Midbrain (tissue), 1 donor: ENCODE measurements at regions not wholly inside any gene's neighbourhood (a gene's known extent, or its start where the extent isn't known, plus 50 kb on each side); places are given as distances from the start of the nearest gene placed in this dataset.
"Not testable (repeated sequence)": the region's sequence is repeated elsewhere in the genome, so short reads cannot be mapped to it uniquely, and the experiment has no call there.

Experiments used
- DNase-seq: peaks from one replicate; lab custom pipeline; 2025; lab: John Stamatoyannopoulos, UW

DNA sequence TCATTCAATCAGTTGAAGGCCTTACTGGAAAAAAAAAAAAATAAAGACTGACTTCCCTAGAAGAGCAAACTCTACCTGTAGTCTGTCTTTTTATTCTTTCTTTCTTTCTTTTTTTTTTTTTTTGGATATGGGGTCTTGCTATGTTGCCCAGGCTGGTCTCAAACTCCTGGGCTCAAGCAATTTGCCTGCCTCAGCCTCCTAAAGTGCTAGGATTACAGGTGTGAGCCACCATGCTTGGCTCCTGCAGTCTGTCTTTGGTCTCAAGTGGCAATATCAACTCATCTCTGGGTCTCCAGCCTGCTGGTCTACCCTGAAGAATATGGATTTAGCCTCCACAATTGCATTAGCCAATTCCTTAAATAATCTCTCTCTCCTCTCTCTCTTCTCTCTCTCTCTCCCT is 167.7 kb upstream of the P2RY1 start:
- no peak for DNase-seq

DNA sequence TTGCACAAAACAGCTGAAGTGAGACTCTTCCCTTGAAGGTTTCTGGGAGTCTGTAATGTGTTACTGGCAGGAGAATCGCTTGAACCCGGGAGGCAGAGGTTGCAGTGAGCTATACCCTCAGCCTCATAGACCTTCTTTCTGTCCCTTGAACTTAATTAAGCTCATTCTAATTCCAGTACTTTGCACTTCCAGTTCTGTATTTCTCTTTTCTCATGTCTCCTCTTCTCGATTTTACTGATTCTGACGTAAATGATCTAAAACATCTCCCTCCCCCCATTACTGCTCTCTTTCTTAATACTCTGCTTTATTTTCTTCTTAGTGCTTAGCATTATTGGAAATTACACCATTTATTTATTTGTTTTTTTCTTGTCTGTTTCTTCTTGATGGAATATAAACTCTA is 165.4 kb upstream of the P2RY1 start:
- DNase-seq, result no peak

DNA sequence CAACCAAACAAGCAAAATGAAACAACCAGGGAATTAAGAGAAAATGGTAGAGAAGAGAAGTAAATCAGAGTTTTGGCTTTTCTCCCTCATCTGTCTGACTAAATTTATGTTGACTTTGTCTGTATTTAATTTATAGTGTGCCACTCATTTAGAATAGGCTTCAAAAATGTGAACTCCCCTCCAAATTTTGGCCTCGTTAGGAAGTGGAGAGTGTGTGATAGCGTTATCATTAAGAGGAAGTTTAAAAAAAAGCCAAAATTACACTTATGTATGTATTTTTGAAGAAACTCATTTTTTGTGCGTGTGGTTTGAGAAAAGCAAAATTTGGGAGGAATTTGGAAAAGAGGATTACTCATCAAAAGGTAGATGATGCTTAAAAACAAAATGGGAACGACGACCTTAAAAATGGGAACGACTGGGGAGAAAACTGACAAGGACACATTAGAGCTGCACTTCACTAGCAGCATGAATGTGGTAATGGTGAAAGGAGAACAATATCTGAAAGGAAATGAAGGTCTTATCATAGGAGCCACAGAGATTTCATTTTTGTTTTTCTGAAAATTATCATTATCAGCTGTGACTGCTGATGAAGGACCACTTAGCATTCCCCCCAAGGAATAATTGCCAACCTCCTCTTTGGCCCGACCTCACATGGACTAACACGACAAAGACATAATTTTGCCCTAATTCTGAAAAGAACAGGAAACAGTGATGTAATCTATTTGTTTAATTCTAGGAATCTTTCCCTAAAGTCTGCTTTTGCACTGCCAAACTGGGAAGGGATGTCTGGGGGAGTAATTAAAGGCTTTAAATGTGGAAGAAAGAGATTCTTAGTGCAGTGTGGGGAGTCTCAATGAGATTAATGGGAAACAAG is 163.2 kb upstream of the P2RY1 start:
- no peak for DNase-seq

DNA sequence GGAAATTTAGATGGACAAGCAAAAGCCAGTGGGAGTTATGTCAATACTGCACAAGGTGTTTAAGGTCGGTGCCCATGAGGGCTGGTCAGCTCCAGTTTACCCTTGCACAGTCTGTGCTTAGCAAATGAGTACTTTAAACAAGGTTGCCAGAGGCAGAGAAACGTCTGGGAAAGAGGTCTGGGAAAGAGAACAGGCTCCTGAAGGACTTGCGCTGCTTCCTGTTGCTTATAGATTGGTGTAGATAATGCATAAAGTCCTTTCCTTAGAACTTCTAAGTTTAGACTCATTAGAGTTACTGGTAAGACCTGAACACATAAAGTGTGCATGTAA is 162.6 kb upstream of the P2RY1 start:
- no peak for DNase-seq

GRCh38 chr3:152676810-152677379 is 158.0 kb upstream of the P2RY1 start:
- peak; percentile 26 for DNase-seq

GRCh38 chr3:152677491-152677890 is 157.4 kb upstream of the P2RY1 start:
- no peak for DNase-seq

- DNase-seq, result no peak
Measured at GRCh38 chr3:152682477-152682876, 152.5 kb upstream of the P2RY1 start.

DNA sequence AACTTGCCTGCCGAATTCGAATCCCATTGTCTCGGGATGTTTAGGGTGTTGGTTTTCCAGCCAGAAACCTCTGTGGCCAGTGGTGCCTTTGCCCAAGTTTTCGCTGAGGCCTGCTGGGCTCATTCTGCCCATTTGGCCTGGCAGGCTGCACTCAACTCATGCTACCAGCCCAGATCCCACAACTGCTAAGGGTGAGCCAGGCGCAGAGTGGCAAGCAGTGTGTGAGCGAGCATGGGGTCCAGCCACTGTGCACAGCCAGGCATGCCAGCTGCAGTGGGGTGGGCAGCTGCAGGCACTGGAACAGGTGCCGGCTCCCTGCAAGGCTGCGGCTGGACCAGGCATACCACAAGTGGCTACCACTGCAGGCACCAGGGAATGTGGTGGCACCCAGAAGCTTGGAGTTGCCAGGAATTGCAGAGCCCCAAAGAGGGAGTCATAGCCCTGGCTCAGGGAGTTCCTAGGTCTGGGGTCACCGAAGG is 151.4 kb upstream of the P2RY1 start:
- no peak for DNase-seq

GRCh38 chr3:152684279-152684678 is 150.7 kb upstream of the P2RY1 start:
- no peak for DNase-seq

DNA sequence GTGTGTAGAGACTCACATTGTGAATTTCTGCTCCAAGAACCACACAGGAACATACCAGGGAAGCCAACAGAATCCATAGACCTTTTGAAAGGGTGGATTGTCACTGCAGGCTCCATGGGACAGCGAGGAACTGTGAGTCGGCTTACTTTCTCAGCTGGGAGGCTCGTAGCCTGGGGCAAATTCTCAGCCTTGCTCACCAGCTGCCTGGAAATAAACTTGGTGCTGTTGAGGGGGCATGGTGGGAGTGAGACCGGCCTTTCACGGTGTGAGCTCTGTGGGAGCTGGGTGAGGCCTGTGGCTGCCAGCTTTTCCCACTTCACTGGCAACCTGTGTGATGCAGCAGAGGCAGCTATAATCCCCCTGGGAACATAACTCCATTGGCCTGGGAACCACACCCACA is 146.6 kb upstream of the P2RY1 start:
- no peak for DNase-seq

GRCh38 chr3:152692326-152692725 is 142.6 kb upstream of the P2RY1 start:
- not testable (repeated sequence) for DNase-seq

DNA sequence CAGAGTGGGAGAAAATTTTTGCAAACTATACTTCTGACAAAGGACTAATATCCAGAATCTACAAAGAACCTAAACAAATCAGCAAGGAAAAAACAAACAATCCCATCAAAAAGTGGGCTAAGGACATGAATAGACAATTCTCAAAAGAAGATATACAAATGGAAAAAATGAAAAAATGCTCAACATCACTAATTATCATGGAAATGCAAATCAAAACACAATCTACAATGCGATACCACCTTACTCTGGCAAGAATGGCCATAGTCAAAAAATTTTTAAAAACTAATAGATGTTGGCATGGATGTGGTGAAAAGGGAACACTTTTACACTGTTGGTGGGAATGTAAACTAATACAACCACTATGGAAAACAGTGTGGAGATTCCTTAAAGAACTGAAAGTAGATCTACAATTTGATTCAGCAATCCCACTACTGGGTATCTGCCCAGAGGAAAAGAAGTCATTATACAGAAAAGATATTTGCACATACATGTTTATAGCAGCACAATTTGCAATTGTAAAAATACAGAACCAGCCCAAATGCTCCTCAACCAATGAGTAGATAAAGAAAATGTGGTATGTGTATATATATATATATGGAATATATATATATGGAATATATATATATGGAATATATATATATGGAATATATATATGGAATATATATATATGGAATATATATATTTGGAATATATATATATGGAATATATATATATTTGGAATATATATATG is 141.2 kb upstream of the P2RY1 start:
- not testable (repeated sequence) for DNase-seq

DNA sequence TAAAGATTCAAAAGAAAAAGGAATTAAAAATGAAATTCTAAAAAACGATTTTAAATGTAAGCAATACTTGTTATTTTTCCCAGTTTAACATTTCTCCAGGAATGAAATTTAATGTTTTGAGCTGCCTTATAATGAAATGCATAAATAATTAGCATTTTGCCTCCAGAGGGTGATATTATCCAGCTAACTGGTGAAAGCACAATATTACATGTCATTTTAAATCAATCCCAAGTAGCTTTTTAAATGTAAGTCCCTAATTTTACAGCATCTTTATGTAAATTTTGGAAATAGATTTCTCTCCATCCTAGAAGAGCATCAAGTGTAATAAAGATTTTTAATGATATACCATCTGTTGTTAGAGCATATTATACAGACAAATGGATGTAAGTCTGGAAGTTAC is 139.1 kb upstream of the P2RY1 start:
- no peak for DNase-seq

DNA sequence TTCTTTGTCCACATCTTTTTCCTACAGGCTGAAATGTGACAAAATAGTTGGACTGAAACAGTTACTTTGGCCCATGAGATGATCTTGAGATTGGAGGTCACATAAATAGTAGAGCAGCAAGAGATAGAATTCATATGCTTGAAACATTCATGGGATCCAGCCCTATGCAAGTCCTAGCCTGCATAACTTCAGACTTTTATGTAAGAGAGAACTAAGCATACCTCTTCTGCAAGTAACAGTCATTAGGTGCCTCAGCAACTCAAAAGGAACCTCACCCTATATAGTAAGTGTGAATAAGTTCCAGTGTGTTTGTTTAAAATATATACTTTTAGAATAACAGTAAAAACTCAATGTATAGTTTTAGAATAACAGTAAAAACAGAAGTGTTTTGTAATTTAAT is 138.0 kb upstream of the P2RY1 start:
- no peak for DNase-seq

GRCh38 chr3:152703245-152703890 is 131.6 kb upstream of the P2RY1 start:
- DNase-seq, result no peak

DNA sequence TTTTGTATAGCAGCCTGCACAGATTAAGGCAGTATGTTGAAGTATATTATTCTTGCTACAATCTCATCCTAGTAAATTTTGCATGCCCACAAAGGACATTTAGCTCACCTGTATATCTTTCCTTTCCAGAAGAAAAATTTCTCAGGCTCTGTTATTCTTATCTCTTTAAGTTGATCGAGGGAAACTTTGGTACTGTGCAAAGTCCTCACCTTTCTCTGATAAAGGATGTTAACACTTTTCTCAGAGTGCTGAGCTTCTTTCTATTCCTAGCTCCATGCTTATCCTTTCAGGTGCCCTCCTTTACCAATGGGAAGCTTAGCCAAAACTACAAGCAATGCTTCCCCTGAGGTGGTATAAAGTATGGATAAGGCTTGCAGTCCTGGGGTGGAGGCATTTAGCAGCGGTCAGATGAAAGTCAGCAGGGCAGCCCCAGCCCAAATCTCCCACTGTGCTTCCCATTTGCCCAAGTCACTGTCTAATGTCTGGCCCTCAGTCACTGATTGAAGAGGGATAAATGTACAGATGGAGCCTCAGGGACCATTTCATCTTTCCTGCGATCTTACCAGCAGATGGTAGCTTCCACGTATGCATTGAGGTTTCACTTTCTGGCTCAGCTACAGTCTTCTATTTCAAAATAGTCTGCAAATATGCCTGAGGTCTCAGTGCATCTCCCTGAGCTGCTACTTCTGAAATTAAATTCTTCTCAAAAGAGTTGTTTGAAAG is 127.8 kb upstream of the P2RY1 start:
- DNase-seq, result no peak

DNA sequence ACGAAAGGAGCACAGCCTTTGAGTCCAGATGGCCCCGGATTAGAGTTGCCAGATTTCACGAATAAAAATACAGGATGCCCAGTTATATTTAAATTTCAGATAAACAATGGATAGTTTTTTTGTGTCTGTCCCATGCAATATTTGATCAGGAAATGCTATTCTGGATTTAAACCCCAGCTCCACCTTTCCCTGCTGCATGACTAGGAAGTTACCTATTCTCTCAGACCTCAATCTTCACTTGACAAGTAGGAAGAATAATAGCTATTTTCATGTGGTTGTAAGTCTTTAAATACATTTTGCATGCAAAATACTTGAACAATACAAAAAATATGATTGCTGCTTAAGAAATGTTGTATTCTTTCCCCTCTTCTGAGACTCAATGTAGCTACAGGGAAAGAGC is 125.3 kb upstream of the P2RY1 start:
- no peak for DNase-seq

- DNase-seq, result no peak
Measured at GRCh38 chr3:152710549-152710948, 124.4 kb upstream of the P2RY1 start.

- no peak for DNase-seq
Measured at GRCh38 chr3:152713989-152714388, 120.9 kb upstream of the P2RY1 start.

- no peak for DNase-seq
Measured at GRCh38 chr3:152714507-152714906, 120.4 kb upstream of the P2RY1 start.

DNA sequence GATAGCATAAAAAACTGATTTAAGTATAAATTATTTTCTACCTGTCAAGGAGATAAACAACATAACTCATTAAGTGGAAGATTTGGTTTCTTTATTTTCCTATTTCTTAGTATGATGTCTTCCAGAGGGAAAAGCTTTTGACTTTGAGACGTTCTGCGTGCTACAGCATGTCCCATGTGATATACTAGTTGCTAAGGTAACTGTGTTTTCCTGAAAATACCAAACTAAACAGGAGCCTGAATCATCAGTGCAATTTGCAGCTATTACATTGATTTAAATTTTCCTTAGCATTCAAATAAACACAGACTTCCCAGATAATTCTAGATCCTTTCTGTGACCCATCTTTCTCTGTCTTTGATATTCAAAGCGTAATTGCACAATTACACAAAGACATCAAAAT is 117.7 kb upstream of the P2RY1 start:
- no peak for DNase-seq

- DNase-seq, result no peak
Measured at GRCh38 chr3:152718810-152719209, 116.1 kb upstream of the P2RY1 start.
